DND-41 (cell line): ENCODE measurements at regions not wholly inside any gene's neighbourhood (a gene's known extent, or its start where the extent isn't known, plus 50 kb on each side); places are given as distances from the start of the nearest gene placed in this dataset.

Experiments
- EZH2 ChIP-seq: IDR thresholded peaks from 3 replicates; pipeline ENCODE4 v1.6.1; 2012; ENCODE audit warnings: borderline replicate concordance, low read depth, mild to moderate bottlenecking, moderate library complexity, low read length, inconsistent platforms; ENCODE audit not compliant: severe bottlenecking
- TF ChIP-seq, protein P1 (sequence below): IDR thresholded peaks from 2 replicates; pipeline ENCODE4 v1.5.1; 2012; ENCODE audit warnings: borderline replicate concordance, low read length, moderate library complexity, mild to moderate bottlenecking; ENCODE audit not compliant: poor library complexity, severe bottlenecking; ENCODE audit errors: extremely low read depth

DNA sequence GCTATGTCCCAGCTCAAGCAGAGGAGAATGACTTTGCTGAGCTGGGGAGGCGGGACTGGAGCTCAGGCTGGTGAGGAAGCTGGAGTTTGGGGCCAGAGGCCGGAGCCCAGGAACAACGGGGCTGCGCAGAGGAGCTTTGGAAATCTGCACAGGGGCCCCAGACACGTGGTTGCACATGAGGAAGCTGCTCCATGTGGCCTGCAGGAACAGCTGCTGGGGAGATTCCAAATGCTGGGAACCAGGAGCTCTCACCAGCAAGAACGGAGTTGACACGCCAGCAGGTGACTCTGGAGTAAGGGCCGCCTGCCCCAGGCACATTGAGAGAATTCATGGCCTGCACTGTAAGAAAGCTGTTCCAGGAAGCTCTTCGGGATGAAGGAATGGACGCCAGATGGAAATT lies 91.0 kb downstream of the OLFM1 start:
- TF ChIP-seq, protein P1, sequence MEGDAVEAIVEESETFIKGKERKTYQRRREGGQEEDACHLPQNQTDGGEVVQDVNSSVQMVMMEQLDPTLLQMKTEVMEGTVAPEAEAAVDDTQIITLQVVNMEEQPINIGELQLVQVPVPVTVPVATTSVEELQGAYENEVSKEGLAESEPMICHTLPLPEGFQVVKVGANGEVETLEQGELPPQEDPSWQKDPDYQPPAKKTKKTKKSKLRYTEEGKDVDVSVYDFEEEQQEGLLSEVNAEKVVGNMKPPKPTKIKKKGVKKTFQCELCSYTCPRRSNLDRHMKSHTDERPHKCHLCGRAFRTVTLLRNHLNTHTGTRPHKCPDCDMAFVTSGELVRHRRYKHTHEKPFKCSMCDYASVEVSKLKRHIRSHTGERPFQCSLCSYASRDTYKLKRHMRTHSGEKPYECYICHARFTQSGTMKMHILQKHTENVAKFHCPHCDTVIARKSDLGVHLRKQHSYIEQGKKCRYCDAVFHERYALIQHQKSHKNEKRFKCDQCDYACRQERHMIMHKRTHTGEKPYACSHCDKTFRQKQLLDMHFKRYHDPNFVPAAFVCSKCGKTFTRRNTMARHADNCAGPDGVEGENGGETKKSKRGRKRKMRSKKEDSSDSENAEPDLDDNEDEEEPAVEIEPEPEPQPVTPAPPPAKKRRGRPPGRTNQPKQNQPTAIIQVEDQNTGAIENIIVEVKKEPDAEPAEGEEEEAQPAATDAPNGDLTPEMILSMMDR = no peak
- TF ChIP-seq EZH2 = no peak
